H1 (cell line): ENCODE measurements at regions not wholly inside any gene's neighbourhood (a gene's known extent, or its start where the extent isn't known, plus 50 kb on each side); places are given as distances from the start of the nearest gene placed in this dataset.

Experiments used
- EP300 ChIP-seq, 2 experiments: IDR thresholded peaks; 1 replicate in 1 of 2; 2 replicates in 1 of 2; pipeline ENCODE4 v1.6.1; 2011 to 2012; ENCODE audit warnings: low read depth in 2 of 2, low read length in 2 of 2, mild to moderate bottlenecking in 2 of 2, borderline replicate concordance in 1 of 2, inconsistent platforms in 1 of 2, moderate library complexity in 1 of 2
- RAD21 ChIP-seq, 2 experiments: IDR thresholded peaks in 1 of 2; conservative IDR thresholded peaks in 1 of 2; 2 replicates each; pipeline ENCODE4 v1.6.1; 2011; ENCODE audit warnings: low read depth in 2 of 2, low read length in 2 of 2, improper control_type of control experiment in 1 of 2, inconsistent platforms in 1 of 2, mild to moderate bottlenecking in 1 of 2, moderate library complexity in 1 of 2
- SUZ12 ChIP-seq: fragments of 200-600 bp; sonication (generic); IDR thresholded peaks from 2 replicates; pipeline ENCODE4 v1.6.1; 2012; ENCODE audit warnings: mild to moderate bottlenecking, inconsistent platforms, low read length, moderate library complexity, mixed read lengths

DNA sequence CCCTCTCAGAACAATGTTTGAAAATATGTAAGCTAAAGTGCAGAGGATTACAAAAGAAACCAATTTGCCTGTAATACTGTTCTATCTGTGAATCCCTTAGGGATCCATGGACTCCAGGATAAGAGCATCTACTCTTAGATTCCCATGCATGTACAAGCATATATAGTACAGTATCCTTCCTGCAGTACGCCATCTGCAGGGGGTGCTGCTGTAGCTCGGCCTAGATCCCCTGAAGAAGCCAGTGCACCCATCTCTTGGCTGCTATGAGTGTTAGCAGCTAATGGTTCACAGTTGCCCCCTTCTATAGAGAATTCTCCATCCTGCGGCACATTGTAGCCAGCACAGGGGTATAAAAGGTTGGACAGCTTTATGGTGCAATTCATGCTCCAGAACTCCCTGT lies 61.8 kb upstream of the SLC30A5 start (continued):
- TF ChIP-seq RAD21 (IDR thresholded peaks at IDR 0.05 in 1 of 2, conservative IDR thresholded peaks at IDR 0.05 in 1 of 2; ENCODE audit: low read depth in 2 of 2, low read length in 2 of 2) (peak; percentile 6 to 31; a peak in 2 of 4 replicates), EP300 (IDR thresholded peaks at IDR 0.05; ENCODE audit: borderline replicate concordance in 1 of 2, low read depth in 2 of 2, low read length in 2 of 2) (no peak), SUZ12 (no peak)
